Mesenteric fat pad (tissue), 1 donor: ENCODE measurements at regions not wholly inside any gene's neighbourhood (a gene's known extent, or its start where the extent isn't known, plus 50 kb on each side); places are given as distances from the start of the nearest gene placed in this dataset.
"Not testable (repeated sequence)": the region's sequence is repeated elsewhere in the genome, so short reads cannot be mapped to it uniquely, and the experiment has no call there.

ENCODE experiments used
- DNase-seq: peaks from one replicate; pipeline ENCODE4 v3.0.0-alpha.2; 2020; ENCODE audit warnings: low spot score
- donor health status: DM: yes; HTN: yes; CAD: no.

GRCh38 chr18:9011431-9011830 lies 91.1 kb upstream of the NDUFV2 start:
- no peak for DNase-seq

GRCh38 chr18:9013926-9014373 lies 88.5 kb upstream of the NDUFV2 start:
- no peak for DNase-seq

- DNase-seq: no peak
These were observed 86.8 kb upstream of the NDUFV2 start for GRCh38 chr18:9015689-9016088.

- no peak for DNase-seq
These were observed 85.8 kb upstream of the NDUFV2 start for GRCh38 chr18:9016633-9017166.

GRCh38 chr18:9017167-9017904 lies 85.2 kb upstream of the NDUFV2 start:
- no peak for DNase-seq

- no peak for DNase-seq
These were observed 84.6 kb upstream of the NDUFV2 start for GRCh38 chr18:9017905-9018227.

GRCh38 chr18:9019135-9019534 lies 83.4 kb upstream of the NDUFV2 start:
- DNase-seq: no peak

- DNase-seq: no peak
These were observed 82.3 kb upstream of the NDUFV2 start for GRCh38 chr18:9020221-9020620.

GRCh38 chr18:9021458-9021857 lies 81.0 kb upstream of the NDUFV2 start:
- DNase-seq: no peak

GRCh38 chr18:9022397-9023155 lies 79.9 kb upstream of the NDUFV2 start:
- DNase-seq: no peak

- DNase-seq: not testable (repeated sequence)
These were observed 78.4 kb upstream of the NDUFV2 start for GRCh38 chr18:9024031-9024646.

GRCh38 chr18:9025091-9025838 lies 77.2 kb upstream of the NDUFV2 start:
- DNase-seq: no peak

- no peak for DNase-seq
These were observed 73.4 kb upstream of the NDUFV2 start for GRCh38 chr18:9029131-9029530.

- no peak for DNase-seq
These were observed 70.0 kb upstream of the NDUFV2 start for GRCh38 chr18:9032519-9032918.

- DNase-seq: no peak
These were observed 64.1 kb upstream of the NDUFV2 start for GRCh38 chr18:9038277-9038871.

GRCh38 chr18:9039441-9040071 lies 62.9 kb upstream of the NDUFV2 start:
- DNase-seq: no peak

GRCh38 chr18:9042766-9043481 lies 59.6 kb upstream of the NDUFV2 start:
- no peak for DNase-seq

- no peak for DNase-seq
These were observed 58.9 kb upstream of the NDUFV2 start for GRCh38 chr18:9043581-9043980.

GRCh38 chr18:9047715-9048114 lies 54.8 kb upstream of the NDUFV2 start:
- DNase-seq: no peak

- no peak for DNase-seq
These were observed 54.3 kb upstream of the NDUFV2 start for GRCh38 chr18:9048236-9048635.
